Tibial nerve (tissue), 4 donors: ENCODE measurements at regions not wholly inside any gene's neighbourhood (a gene's known extent, or its start where the extent isn't known, plus 50 kb on each side); places are given as distances from the start of the nearest gene placed in this dataset.

Experiments
- EP300 ChIP-seq, 2 donors: sonication (generic); formaldehyde crosslinking; IDR thresholded peaks; one replicate each; pipeline ENCODE4 v1.6.1; 2017; ENCODE audit warnings: antibody characterized with exemption in 2 of 2, mild to moderate bottlenecking in 1 of 2
- POLR2A ChIP-seq, 2 donors: fragments of 450-650 bp; IDR thresholded peaks; one replicate each; pipeline ENCODE4 v1.6.1; 2017; ENCODE audit warnings: antibody characterized with exemption in 2 of 2, mild to moderate bottlenecking in 2 of 2, moderate library complexity in 2 of 2
- TF ChIP-seq, protein P1 (sequence below), 5 experiments: fragments of 200-600 bp in 3 of 5; fragments of 450-650 bp in 2 of 5; sonication (generic) in 3 of 5; IDR thresholded peaks; one replicate each; pipeline ENCODE4 v1.5.1; 2016 to 2019; ENCODE audit warnings: antibody characterized with exemption in 5 of 5, mild to moderate bottlenecking in 3 of 5, moderate library complexity in 2 of 5

DNA sequence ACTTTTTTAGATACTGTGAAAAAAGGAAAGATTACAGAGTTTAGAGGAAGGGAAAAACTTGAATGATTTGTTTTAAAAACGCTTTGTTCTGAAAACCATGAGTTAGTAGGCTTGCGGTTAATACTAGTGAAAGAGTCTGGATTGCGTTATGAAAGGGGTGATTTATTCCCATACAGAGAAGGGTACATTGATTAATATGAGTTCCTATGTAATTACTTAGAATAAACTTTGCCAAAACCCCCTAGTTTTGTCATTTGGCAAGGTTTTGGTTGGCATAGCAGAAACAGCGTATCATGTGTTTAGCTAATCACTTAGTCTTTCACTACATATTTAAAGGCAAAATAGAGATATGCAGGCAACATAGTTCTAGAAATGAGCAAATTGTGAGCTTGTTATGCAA is 91.2 kb upstream of the POT1 start:
- TF ChIP-seq, protein P1, sequence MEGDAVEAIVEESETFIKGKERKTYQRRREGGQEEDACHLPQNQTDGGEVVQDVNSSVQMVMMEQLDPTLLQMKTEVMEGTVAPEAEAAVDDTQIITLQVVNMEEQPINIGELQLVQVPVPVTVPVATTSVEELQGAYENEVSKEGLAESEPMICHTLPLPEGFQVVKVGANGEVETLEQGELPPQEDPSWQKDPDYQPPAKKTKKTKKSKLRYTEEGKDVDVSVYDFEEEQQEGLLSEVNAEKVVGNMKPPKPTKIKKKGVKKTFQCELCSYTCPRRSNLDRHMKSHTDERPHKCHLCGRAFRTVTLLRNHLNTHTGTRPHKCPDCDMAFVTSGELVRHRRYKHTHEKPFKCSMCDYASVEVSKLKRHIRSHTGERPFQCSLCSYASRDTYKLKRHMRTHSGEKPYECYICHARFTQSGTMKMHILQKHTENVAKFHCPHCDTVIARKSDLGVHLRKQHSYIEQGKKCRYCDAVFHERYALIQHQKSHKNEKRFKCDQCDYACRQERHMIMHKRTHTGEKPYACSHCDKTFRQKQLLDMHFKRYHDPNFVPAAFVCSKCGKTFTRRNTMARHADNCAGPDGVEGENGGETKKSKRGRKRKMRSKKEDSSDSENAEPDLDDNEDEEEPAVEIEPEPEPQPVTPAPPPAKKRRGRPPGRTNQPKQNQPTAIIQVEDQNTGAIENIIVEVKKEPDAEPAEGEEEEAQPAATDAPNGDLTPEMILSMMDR (IDR thresholded peaks at IDR 0.05): no peak
- TF ChIP-seq EP300 (IDR thresholded peaks at IDR 0.05) (no peak), POLR2A (IDR thresholded peaks at IDR 0.05) (no peak)
